Osteoblast (primary cell): ENCODE measurements at regions not wholly inside any gene's neighbourhood (a gene's known extent, or its start where the extent isn't known, plus 50 kb on each side); places are given as distances from the start of the nearest gene placed in this dataset.
A peak's percentile ranks its signal among the peaks of the same experiment; 100 is the strongest.

Experiments
- DNase-seq: peaks from one replicate; pipeline ENCODE4 v3.0.0; 2011; ENCODE audit warnings: low spot score, mixed read lengths; ENCODE audit not compliant: insufficient read length; ENCODE audit errors: missing footprints
- H2AFZ ChIP-seq: 2 replicates; pipeline ENCODE4 v1.6.0; 2011; ENCODE audit warnings: mild to moderate bottlenecking, low read length
- H3K27ac ChIP-seq: 2 replicates; pipeline ENCODE4 v1.5.1; 2011; ENCODE audit warnings: mild to moderate bottlenecking, low read depth, low read length, moderate library complexity
- H3K27me3 ChIP-seq: 2 replicates; pipeline ENCODE4 v1.6.0; 2012; ENCODE audit warnings: mild to moderate bottlenecking, control low read depth, inconsistent platforms, low read length, moderate library complexity; ENCODE audit not compliant: insufficient read depth
- H3K36me3 ChIP-seq: 2 replicates; pipeline ENCODE4 v1.5.1; 2011; ENCODE audit warnings: mild to moderate bottlenecking, low read length, control low read depth, moderate library complexity; ENCODE audit not compliant: insufficient read depth
- H3K4me1 ChIP-seq: 2 replicates; pipeline ENCODE4 v1.5.1; 2011; ENCODE audit warnings: mild to moderate bottlenecking, low read length, control low read depth, moderate library complexity; ENCODE audit not compliant: insufficient read depth
- H3K4me2 ChIP-seq: 2 replicates; pipeline ENCODE4 v1.6.0; 2011; ENCODE audit warnings: mild to moderate bottlenecking, low read length; ENCODE audit not compliant: insufficient read depth
- H3K4me3 ChIP-seq: fragments of 200-600 bp; sonication (generic); 3 replicates; pipeline ENCODE4 v1.5.1; 2012; ENCODE audit warnings: mild to moderate bottlenecking, low read length, inconsistent platforms; ENCODE audit not compliant: insufficient read depth
- H3K79me2 ChIP-seq: 2 replicates; pipeline ENCODE4 v1.6.0; 2012; ENCODE audit warnings: mild to moderate bottlenecking, low read length, control low read depth, inconsistent platforms; ENCODE audit not compliant: insufficient read depth
- H3K9me3 ChIP-seq: 2 replicates; pipeline ENCODE4 v1.5.1; 2011; ENCODE audit warnings: low read depth, low read length, control low read depth
- H4K20me1 ChIP-seq: 2 replicates; pipeline ENCODE4 v1.6.0; 2012; ENCODE audit warnings: mild to moderate bottlenecking, low read length, control low read depth; ENCODE audit not compliant: insufficient read depth
- CTCF ChIP-seq: IDR thresholded peaks from 2 replicates; pipeline ENCODE4 v1.5.1; 2011; ENCODE audit warnings: mild to moderate bottlenecking, low read depth, low read length, moderate library complexity; ENCODE audit errors: extremely low read depth

GRCh38 chr7:16975712-16976111 is 93.9 kb upstream of the AGR3 start:
- Histone ChIP-seq H3K4me1 (peaks cover 17% of the 10 kb centered on the region), H3K79me2 (no peaks in the 10 kb centered on the region), H3K36me3 (no peaks in the 10 kb centered on the region), H3K4me2 (no peak overlapping the region), H3K27me3 (no peaks in the 10 kb centered on the region), H3K4me3 (no peak overlapping the region), H3K9me3 (no peaks in the 10 kb centered on the region), H2AFZ (no peak overlapping the region), H4K20me1 (no peaks in the 10 kb centered on the region), H3K27ac (no peak overlapping the region)
- no peak for DNase-seq
- no peak for TF ChIP-seq CTCF

- Histone ChIP-seq H3K4me3 (no peak overlapping the region), H3K36me3 (no peaks in the 10 kb centered on the region), H2AFZ (peak overlapping the region; percentile 11), H4K20me1 (no peaks in the 10 kb centered on the region), H3K27me3 (no peaks in the 10 kb centered on the region), H3K9me3 (no peaks in the 10 kb centered on the region), H3K79me2 (no peaks in the 10 kb centered on the region), H3K4me1 (peaks cover 20% of the 10 kb centered on the region), H3K4me2 (peak overlapping the region; percentile 49), H3K27ac (peak overlapping the region; percentile 77)
- peak; percentile 1 for DNase-seq
- TF ChIP-seq CTCF: no peak
These were observed 96.8 kb upstream of the AGR3 start for GRCh38 chr7:16978358-16979244.

- H3K4me2 ChIP-seq: no peak overlapping the region
- H3K36me3 ChIP-seq: no peaks in the 10 kb centered on the region
- H2AFZ ChIP-seq: no peak overlapping the region
- H3K9me3 ChIP-seq: no peaks in the 10 kb centered on the region
- no peak for TF ChIP-seq CTCF
- peaks cover 20% of the 10 kb centered on the region for H3K4me1 ChIP-seq
- DNase-seq: no peak
- H3K79me2 ChIP-seq: no peaks in the 10 kb centered on the region
- H3K27me3 ChIP-seq: no peaks in the 10 kb centered on the region
- H4K20me1 ChIP-seq: no peaks in the 10 kb centered on the region
- no peak overlapping the region for H3K4me3 ChIP-seq
- H3K27ac ChIP-seq: no peak overlapping the region
These were observed 98.8 kb upstream of the AGR3 start for GRCh38 chr7:16980539-16980938.

GRCh38 chr7:16982640-16983350 is 101.0 kb upstream of the AGR3 start:
- H4K20me1 ChIP-seq: no peaks in the 10 kb centered on the region
- H3K27me3 ChIP-seq: no peaks in the 10 kb centered on the region
- no peaks in the 10 kb centered on the region for H3K9me3 ChIP-seq
- TF ChIP-seq CTCF: peak; percentile 99
- peak; percentile 62 for DNase-seq
- H3K36me3 ChIP-seq: no peaks in the 10 kb centered on the region
- H3K4me2 ChIP-seq: peak overlapping the region; percentile 56
- peak overlapping the region; percentile 58 for H2AFZ ChIP-seq
- no peaks in the 10 kb centered on the region for H3K79me2 ChIP-seq
- peaks cover 20% of the 10 kb centered on the region for H3K4me1 ChIP-seq
- no peak overlapping the region for H3K4me3 ChIP-seq
- H3K27ac ChIP-seq: peak overlapping the region; percentile 7
